Urinary bladder (tissue), 3 donors: ENCODE measurements at regions not wholly inside any gene's neighbourhood (a gene's known extent, or its start where the extent isn't known, plus 50 kb on each side); places are given as distances from the start of the nearest gene placed in this dataset.

Source experiments
- DNase-seq: peaks from one replicate; pipeline ENCODE4 v3.0.0-alpha.2; 2015; ENCODE audit errors: extremely low spot score
- H3K27ac ChIP-seq: one replicate; pipeline ENCODE4 v1.5.1; 2013; ENCODE audit warnings: low read depth, mild to moderate bottlenecking, moderate library complexity
- H3K36me3 ChIP-seq: one replicate; pipeline ENCODE4 v1.6.1; 2013; ENCODE audit warnings: mild to moderate bottlenecking, moderate library complexity; ENCODE audit not compliant: insufficient read depth
- H3K4me1 ChIP-seq: one replicate; pipeline ENCODE4 v1.6.1; 2013; ENCODE audit warnings: mild to moderate bottlenecking, moderate library complexity; ENCODE audit not compliant: insufficient read depth
- H3K4me3 ChIP-seq: one replicate; pipeline ENCODE4 v1.5.1; 2013; ENCODE audit warnings: low read depth, low read length
- WGBS: extraction: QIAGEN DNeasy Blood & Tissue Kit; methylation state at CpG from one replicate; pipeline ENCODE4 v1.1.7; 2013; 5-methylcytosine and 5-hydroxymethylcytosine counted together
- donor health status: healthy with polysubstance abuse.
- donor health status: healthy.

GRCh38 chr9:31604531-31604930 is 779.9 kb upstream of the ACO1 start:
- Histone ChIP-seq H3K27ac (no peak overlapping the region), H3K4me3 (no peak overlapping the region), H3K36me3 (no peaks in the 10 kb centered on the region), H3K4me1 (no peaks in the 10 kb centered on the region)
- 31% methylated on average over 1 of the region's 1 CpG for WGBS
- no peak for DNase-seq

- 95% methylated on average over 2 of the region's 2 CpGs for WGBS
- Histone ChIP-seq H3K4me1 (no peaks in the 10 kb centered on the region), H3K4me3 (no peak overlapping the region), H3K36me3 (no peaks in the 10 kb centered on the region), H3K27ac (no peak overlapping the region)
- no peak for DNase-seq
These were observed 779.3 kb upstream of the ACO1 start for GRCh38 chr9:31605164-31605563.

GRCh38 chr9:31606678-31607077 is 777.8 kb upstream of the ACO1 start:
- DNase-seq = no peak
- H3K4me1 ChIP-seq = no peaks in the 10 kb centered on the region
- H3K4me3 ChIP-seq = no peak overlapping the region
- no peaks in the 10 kb centered on the region for H3K36me3 ChIP-seq
- H3K27ac ChIP-seq = no peak overlapping the region
- WGBS = 99% methylated on average over 1 of the region's 1 CpG

- Histone ChIP-seq H3K4me3 (no peak overlapping the region), H3K4me1 (no peaks in the 10 kb centered on the region), H3K27ac (peak overlapping the region; percentile 23), H3K36me3 (no peaks in the 10 kb centered on the region)
- DNase-seq = no peak
These were observed 776.0 kb upstream of the ACO1 start for GRCh38 chr9:31608416-31608815.

GRCh38 chr9:31608881-31609280 is 775.6 kb upstream of the ACO1 start:
- Histone ChIP-seq H3K27ac (no peak overlapping the region), H3K4me3 (no peak overlapping the region), H3K4me1 (no peaks in the 10 kb centered on the region), H3K36me3 (no peaks in the 10 kb centered on the region)
- no peak for DNase-seq
- 58% methylated on average over 1 of the region's 1 CpG for WGBS

- H3K36me3 ChIP-seq = no peaks in the 10 kb centered on the region
- no peak overlapping the region for H3K27ac ChIP-seq
- H3K4me3 ChIP-seq = no peak overlapping the region
- no peaks in the 10 kb centered on the region for H3K4me1 ChIP-seq
- DNase-seq = no peak
- 91% methylated on average over 3 of the region's 3 CpGs for WGBS
These were observed 772.0 kb upstream of the ACO1 start for GRCh38 chr9:31612336-31613030.

- H3K36me3 ChIP-seq = no peaks in the 10 kb centered on the region
- DNase-seq = no peak
- no peak overlapping the region for H3K4me3 ChIP-seq
- H3K27ac ChIP-seq = no peak overlapping the region
- H3K4me1 ChIP-seq = no peaks in the 10 kb centered on the region
- WGBS = 49% methylated on average over 4 of the region's 4 CpGs
These were observed 768.5 kb upstream of the ACO1 start for GRCh38 chr9:31615966-31616365.

- Histone ChIP-seq H3K4me1 (no peaks in the 10 kb centered on the region), H3K36me3 (no peaks in the 10 kb centered on the region), H3K27ac (no peak overlapping the region), H3K4me3 (no peak overlapping the region)
- 61% methylated on average over 2 of the region's 2 CpGs for WGBS
- DNase-seq = no peak
These were observed 760.9 kb upstream of the ACO1 start for GRCh38 chr9:31623511-31623910.

- no peaks in the 10 kb centered on the region for H3K36me3 ChIP-seq
- no peak overlapping the region for H3K27ac ChIP-seq
- H3K4me3 ChIP-seq = no peak overlapping the region
- H3K4me1 ChIP-seq = no peaks in the 10 kb centered on the region
- DNase-seq = no peak
These were observed 755.2 kb upstream of the ACO1 start for GRCh38 chr9:31629292-31629691.

DNA sequence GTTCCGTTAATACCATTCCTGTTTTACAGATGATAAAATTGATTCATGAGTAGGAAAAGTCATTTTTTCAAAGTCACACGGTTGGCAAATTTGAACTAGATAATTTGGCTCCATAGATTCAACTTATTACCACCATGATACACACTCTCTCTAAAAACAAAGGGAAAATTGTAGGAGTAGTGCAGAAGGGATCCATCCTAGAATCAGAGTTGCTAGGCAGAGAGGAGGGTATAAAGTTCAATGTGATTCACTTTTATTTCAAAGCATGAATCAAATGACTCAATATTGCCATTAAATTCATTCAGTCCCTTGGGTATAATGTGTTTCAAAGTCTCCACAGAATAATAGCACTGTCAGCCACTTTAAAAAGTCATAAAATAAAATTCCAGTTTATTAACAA is 747.2 kb upstream of the ACO1 start:
- DNase-seq = no peak
- no peaks in the 10 kb centered on the region for H3K36me3 ChIP-seq
- no peak overlapping the region for H3K27ac ChIP-seq
- 64% methylated on average over 2 of the region's 2 CpGs for WGBS
- H3K4me3 ChIP-seq = no peak overlapping the region
- no peaks in the 10 kb centered on the region for H3K4me1 ChIP-seq

DNA sequence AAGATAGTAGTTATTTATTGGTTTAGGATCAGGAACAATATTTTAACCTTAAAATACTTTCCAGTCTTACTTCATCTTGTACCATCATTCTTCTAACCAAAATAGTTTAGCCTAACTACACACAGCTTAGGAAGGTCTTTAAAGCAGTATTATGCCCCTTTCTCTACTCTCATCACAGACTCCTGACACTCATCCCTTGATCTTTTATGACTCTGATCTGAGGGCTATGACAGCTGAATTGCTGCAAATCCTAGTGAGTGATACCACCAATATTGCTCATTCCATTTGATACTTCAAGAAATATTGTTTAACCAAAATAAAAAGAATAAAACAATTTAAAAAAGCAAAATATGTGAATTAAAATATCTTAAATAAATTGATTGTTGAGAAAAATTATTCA is 746.6 kb upstream of the ACO1 start:
- Histone ChIP-seq H3K4me3 (no peak overlapping the region), H3K4me1 (no peaks in the 10 kb centered on the region), H3K27ac (no peak overlapping the region), H3K36me3 (no peaks in the 10 kb centered on the region)
- DNase-seq = no peak

DNA sequence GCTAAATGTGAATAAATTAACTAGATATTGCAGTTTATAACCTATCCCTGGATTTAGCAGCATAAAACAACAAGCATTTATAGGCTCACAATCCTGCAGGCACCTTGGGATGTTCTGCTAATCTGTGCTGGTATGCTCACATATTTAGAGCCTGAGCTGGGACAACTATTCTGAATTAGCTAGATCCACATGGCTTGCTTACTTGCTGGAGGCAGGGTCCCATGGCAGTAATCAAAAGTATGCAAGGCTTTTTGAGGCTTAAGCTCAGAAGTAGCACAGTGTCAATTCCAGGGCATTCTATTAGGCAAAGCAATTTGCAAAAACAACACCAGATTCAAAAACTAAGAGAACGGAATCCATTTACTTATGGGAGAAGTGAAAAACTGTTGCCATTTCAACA is 745.0 kb upstream of the ACO1 start:
- no peak overlapping the region for H3K27ac ChIP-seq
- WGBS = 87% methylated on average over 1 of the region's 1 CpG
- no peak for DNase-seq
- H3K4me3 ChIP-seq = no peak overlapping the region
- H3K4me1 ChIP-seq = no peaks in the 10 kb centered on the region
- no peaks in the 10 kb centered on the region for H3K36me3 ChIP-seq

DNA sequence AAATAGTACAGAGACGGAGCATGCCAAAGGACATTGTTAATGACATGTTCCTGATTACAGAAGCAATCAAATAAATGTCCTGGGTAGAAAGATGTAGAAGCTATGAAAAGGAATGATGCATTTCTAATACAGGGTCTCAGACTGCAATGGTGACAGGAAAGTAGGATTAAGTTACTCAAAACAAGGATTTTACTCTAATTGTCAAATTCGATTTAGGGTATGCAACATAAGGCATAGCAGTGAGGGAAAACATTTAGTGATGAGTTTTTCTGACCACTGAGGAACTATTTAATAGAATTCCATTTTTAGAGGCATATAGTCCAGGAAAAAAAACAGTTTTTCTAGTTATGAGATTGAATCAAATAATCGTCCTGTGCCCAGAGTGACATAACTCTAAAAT is 715.1 kb upstream of the ACO1 start:
- Histone ChIP-seq H3K4me1 (no peaks in the 10 kb centered on the region), H3K27ac (no peak overlapping the region), H3K4me3 (no peak overlapping the region), H3K36me3 (no peaks in the 10 kb centered on the region)
- WGBS = 52% methylated on average over 3 of the region's 3 CpGs
- DNase-seq = no peak

- no peaks in the 10 kb centered on the region for H3K4me1 ChIP-seq
- no peak overlapping the region for H3K27ac ChIP-seq
- WGBS = 73% methylated on average over 3 of the region's 3 CpGs
- H3K4me3 ChIP-seq = no peak overlapping the region
- H3K36me3 ChIP-seq = no peaks in the 10 kb centered on the region
- DNase-seq = no peak
These were observed 713.4 kb upstream of the ACO1 start for GRCh38 chr9:31671011-31671410.

DNA sequence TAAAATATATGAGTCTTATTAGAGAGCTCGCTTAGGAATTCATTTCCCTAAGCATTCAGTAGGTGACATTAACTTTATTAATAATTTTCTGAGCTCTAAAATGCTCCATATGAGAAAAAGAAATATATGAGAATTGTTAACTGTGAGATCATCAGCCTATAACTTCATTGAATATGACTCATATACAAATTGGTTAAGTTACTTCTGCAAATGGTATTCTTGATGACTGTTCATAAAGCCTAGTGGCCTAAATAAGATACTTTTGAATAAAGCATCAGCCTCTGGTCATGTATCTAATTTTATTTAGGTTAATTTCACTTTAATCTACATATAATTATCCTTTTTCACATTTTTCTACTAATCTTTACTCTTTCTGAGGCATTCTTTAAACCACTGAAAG is 710.2 kb upstream of the ACO1 start:
- WGBS = 92% methylated on average over 1 of the region's 1 CpG
- no peak for DNase-seq
- Histone ChIP-seq H3K27ac (no peak overlapping the region), H3K4me3 (no peak overlapping the region), H3K36me3 (no peaks in the 10 kb centered on the region), H3K4me1 (no peaks in the 10 kb centered on the region)
